HG02840 (cell line): ENCODE measurements at regions not wholly inside any gene's neighbourhood (a gene's known extent, or its start where the extent isn't known, plus 50 kb on each side); places are given as distances from the start of the nearest gene placed in this dataset.

Experiments
- ATAC-seq: cut with Tn5 transposase; IDR thresholded peaks from one replicate; pipeline ENCODE4 v1.9.1; 2021; ENCODE audit warnings: mild to moderate bottlenecking, moderate library complexity, moderate number of reproducible peaks; ENCODE audit not compliant: unreplicated experiment, low FRiP score

- ATAC-seq, result no peak
These were observed 107.9 kb upstream of the WSCD2 start for GRCh38 chr12:108021141-108021540.

DNA sequence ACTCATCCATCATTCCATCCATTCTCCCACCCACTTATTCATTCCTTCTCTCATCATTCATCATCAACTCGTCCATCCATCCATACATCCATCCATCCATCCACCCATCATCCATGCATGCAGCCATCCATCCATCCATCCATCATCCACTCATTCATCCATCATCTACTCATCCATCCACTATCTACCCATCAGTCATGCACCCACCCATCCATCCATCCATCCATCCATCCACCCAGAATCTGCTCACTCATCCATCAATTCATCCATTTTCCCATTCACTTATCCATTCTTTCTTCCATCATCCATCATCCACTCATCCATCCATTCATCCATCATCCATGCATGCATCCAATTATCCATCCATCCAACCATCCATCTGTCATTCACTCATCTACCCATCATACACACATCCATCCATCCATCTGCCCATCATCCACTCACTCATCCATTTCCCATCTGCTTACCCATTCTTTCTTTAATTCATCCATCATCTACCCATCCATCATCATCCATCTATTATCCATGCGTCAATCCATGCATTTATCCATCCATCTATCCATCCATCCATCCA lies 107.1 kb upstream of the WSCD2 start:
- no peak for ATAC-seq

DNA sequence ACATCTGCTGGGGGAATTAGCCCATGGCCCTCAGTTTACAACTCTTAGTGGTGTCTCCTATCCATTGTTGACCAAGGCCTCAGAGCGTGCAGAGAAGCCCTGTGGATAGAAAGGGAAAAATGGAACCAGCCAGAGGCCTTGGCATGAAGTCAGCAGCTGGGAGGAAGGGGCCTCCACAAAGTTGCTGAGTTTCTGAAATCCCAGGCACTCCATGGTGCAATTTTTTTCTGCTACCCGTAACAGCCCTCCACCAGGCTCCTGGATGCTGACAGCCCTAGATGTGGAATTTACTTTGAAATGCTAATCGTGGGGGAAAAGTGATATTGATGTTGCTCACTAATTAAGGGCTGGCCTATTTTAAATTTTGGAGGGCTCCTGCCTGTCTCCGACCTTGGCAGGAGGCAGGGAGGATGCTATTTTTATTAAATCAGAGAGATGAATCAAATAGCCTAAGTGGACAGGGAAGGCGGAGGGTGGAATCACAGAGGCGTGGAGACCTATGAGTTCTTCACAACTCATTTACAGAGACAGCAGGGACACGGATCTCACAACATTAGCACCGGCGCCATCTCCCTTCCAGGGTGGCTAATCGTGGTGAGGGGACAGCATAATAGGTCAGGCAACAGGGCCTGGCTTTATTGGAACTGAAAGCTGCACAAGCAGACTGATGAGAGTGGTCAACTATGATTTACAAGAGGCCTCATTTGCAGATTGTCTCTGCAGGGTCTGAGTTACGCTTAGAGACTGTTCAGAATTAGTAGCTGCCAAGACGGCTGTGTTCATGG lies 99.8 kb upstream of the WSCD2 start:
- ATAC-seq, result no peak

- no peak for ATAC-seq
These were observed 96.0 kb upstream of the WSCD2 start for GRCh38 chr12:108033090-108033489.

GRCh38 chr12:108035372-108035771 lies 93.7 kb upstream of the WSCD2 start:
- no peak for ATAC-seq

DNA sequence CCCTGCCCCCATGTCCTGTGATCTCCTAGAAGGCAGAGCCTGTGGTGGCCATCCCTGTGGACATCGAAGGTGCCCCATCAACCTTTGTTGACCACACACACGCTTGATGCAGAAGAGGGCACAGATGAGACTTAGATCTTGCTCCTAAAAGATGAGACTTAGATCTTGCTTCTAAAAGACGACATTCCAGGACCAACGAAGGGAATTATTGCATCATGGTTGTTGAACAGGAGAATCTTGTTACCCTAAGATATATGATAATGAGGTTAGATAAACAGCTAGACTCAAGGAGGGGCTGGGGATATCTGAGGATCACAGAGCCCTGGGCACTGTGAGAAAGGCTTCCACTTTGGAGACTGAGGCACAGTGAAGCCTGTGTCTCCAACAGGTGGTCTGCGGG lies 91.1 kb upstream of the WSCD2 start:
- ATAC-seq, result no peak

GRCh38 chr12:108039794-108040193 lies 89.3 kb upstream of the WSCD2 start:
- no peak for ATAC-seq

- ATAC-seq, result no peak
These were observed 88.1 kb upstream of the WSCD2 start for GRCh38 chr12:108040947-108041346.

GRCh38 chr12:108043286-108043685 lies 85.8 kb upstream of the WSCD2 start:
- no peak for ATAC-seq

GRCh38 chr12:108043750-108044533 lies 85.1 kb upstream of the WSCD2 start:
- no peak for ATAC-seq

DNA sequence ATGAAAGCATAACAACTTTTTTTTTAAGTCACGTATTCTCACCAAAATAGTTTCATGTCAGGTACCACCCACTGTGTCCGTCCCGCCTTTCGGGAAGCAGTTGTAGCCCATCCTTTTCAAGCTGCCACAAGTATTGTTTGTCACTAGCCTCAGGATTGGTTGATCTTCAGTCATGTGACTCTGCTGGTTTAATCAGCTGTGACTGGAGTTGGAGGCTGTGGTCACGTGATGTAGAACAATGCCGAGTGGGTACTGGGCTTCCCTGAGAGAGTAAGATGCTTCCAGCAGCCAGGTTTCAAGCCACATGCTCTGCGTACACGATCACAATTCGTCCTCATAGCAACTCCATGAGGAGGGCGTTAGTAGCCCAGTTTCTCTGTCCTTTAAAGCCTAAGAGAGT lies 83.0 kb upstream of the WSCD2 start:
- no peak for ATAC-seq

DNA sequence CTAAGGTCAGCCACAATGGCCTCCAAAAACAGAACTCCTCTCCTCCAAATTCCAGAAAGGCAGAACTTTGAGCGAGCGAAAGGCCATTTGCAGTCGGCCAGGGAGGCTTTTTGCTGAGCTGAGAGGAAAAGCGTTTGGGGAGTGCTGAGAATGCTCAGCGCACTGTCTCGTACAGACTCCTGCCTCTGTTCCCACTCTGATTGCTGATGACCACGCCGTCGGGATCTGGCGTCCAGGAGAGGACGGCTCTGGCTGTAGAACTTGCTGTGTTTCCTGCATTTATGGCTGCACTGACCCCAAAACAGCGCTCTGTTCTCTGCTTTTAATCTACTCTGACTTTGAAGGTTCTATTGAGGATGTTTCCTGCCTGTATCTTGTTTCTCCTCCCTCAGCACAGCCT lies 82.4 kb upstream of the WSCD2 start:
- ATAC-seq, result no peak

DNA sequence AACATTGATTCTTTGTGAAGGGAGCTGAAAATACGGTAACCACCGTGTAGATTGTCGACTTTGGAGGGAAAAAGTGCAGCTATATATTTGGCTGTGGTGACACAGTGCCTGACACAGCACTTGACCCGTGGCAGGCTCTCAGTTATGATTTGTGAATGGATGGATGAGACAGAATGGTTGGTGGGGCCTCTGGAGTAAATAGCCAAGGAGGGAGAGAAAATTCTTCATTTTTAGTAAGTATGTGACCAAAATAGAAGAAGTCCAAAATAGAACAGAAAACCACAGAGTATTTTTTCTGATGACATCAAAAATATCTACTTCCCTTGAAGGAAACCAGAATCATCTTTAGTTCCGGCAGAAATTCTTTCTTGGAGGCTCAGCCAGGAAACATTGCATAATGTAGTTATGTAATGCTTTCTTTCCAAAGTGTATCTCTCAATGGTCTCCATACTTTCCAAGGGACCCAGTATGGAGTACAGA lies 82.0 kb upstream of the WSCD2 start:
- ATAC-seq, result no peak

GRCh38 chr12:108048686-108049085 lies 80.4 kb upstream of the WSCD2 start:
- no peak for ATAC-seq

- ATAC-seq, result no peak
These were observed 78.4 kb upstream of the WSCD2 start for GRCh38 chr12:108050696-108051095.

- no peak for ATAC-seq
These were observed 76.8 kb upstream of the WSCD2 start for GRCh38 chr12:108052260-108052659.

- ATAC-seq, result no peak
These were observed 75.6 kb upstream of the WSCD2 start for GRCh38 chr12:108053512-108053911.

DNA sequence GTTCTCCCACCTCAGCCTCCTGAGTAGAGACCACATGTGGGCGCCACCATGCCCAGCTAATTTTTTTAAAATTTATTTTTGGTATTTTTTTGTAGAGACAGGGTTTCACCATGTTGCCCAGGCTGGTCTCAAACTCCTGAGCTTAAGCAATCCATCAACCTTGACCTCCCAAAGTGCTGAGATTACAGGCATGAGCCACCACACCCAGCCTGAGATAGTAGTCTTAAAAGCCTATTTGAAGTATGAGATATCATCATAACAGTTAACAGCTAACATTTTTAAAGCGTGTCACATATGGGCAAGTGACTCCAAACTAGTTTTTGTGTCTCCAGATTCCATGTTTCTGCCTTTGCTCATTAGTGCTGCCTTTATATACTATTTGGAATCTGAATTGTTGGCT lies 74.6 kb upstream of the WSCD2 start:
- no peak for ATAC-seq

GRCh38 chr12:108055141-108055540 lies 73.9 kb upstream of the WSCD2 start:
- ATAC-seq, result no peak

- ATAC-seq, result no peak
These were observed 69.0 kb upstream of the WSCD2 start for GRCh38 chr12:108060067-108060466.

GRCh38 chr12:108060903-108061302 lies 68.2 kb upstream of the WSCD2 start:
- ATAC-seq, result no peak
